Fibroblast of upper back skin (primary cell): ENCODE measurements at regions not wholly inside any gene's neighbourhood (a gene's known extent, or its start where the extent isn't known, plus 50 kb on each side); places are given as distances from the start of the nearest gene placed in this dataset.

Experiments used
- DNase-seq: peaks from one replicate; pipeline ENCODE4 v3.0.0-alpha.2; 2013

- no peak for DNase-seq
These were observed 475.2 kb downstream of the LPIN1 start for GRCh38 chr2:12221584-12221983.

GRCh38 chr2:12222554-12222953, 476.1 kb downstream of the LPIN1 start:
- DNase-seq: no peak

- DNase-seq: no peak
These were observed 477.3 kb downstream of the LPIN1 start for GRCh38 chr2:12223732-12224131.

GRCh38 chr2:12226653-12227052, 480.2 kb downstream of the LPIN1 start:
- no peak for DNase-seq

- DNase-seq: peak; percentile 77
These were observed 481.6 kb downstream of the LPIN1 start for GRCh38 chr2:12227941-12228608.

GRCh38 chr2:12231288-12231687, 484.9 kb downstream of the LPIN1 start:
- DNase-seq: no peak

GRCh38 chr2:12232876-12233275, 483.9 kb upstream of the TRIB2 start:
- no peak for DNase-seq

GRCh38 chr2:12236136-12236844, 480.4 kb upstream of the TRIB2 start:
- peak; percentile 41 for DNase-seq

GRCh38 chr2:12240206-12240605, 476.5 kb upstream of the TRIB2 start:
- no peak for DNase-seq

- DNase-seq: no peak
These were observed 473.4 kb upstream of the TRIB2 start for GRCh38 chr2:12243381-12243780.

- peak; percentile 39 for DNase-seq
These were observed 472.7 kb upstream of the TRIB2 start for GRCh38 chr2:12244070-12244469.

GRCh38 chr2:12251121-12251520, 465.6 kb upstream of the TRIB2 start:
- DNase-seq: peak; percentile 19

GRCh38 chr2:12251749-12252148, 465.0 kb upstream of the TRIB2 start:
- DNase-seq: no peak

- DNase-seq: no peak
These were observed 463.5 kb upstream of the TRIB2 start for GRCh38 chr2:12253167-12253778.

GRCh38 chr2:12254280-12254860, 462.4 kb upstream of the TRIB2 start:
- no peak for DNase-seq

GRCh38 chr2:12256206-12256605, 460.5 kb upstream of the TRIB2 start:
- no peak for DNase-seq

GRCh38 chr2:12257476-12257875, 459.3 kb upstream of the TRIB2 start:
- DNase-seq: no peak

GRCh38 chr2:12259493-12259892, 457.2 kb upstream of the TRIB2 start:
- DNase-seq: no peak

GRCh38 chr2:12261986-12262680, 454.6 kb upstream of the TRIB2 start:
- peak; percentile 45 for DNase-seq

GRCh38 chr2:12262681-12263436, 453.9 kb upstream of the TRIB2 start:
- peak; percentile 59 for DNase-seq

- no peak for DNase-seq
These were observed 453.0 kb upstream of the TRIB2 start for GRCh38 chr2:12263730-12264129.

GRCh38 chr2:12264146-12264545, 452.6 kb upstream of the TRIB2 start:
- DNase-seq: no peak
